ENCODE measurements at regions not wholly inside any gene's neighbourhood (a gene's known extent, or its start where the extent isn't known, plus 50 kb on each side); places are given as distances from the start of the nearest gene placed in this dataset.

DNA sequence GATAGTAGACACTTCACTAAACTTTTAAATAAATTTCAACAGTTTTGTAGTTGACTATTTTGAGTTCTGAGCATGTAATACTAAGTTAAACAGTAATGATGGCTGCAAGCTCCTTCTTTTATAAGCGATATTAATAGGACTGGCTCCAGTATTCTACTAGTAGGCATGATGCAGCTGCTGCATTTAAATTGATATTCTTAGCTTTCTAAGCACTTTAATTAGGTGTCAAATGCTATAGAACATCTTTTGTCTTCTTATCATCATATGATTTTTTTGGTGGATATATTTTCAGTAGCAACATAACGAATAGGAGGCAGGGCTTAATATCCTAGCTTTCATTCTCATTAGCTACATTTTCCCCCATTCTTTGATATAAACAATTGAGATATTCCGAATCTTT, 141.1 kb downstream of the FBXO4 start:
- Histone ChIP-seq H3K79me2 (ENCODE audit: insufficient read depth, low read length) (no peaks in the 10 kb centered on the region), H3K4me2 (ENCODE audit: low read length) (no peak overlapping the region), H4K20me1 (ENCODE audit: insufficient read depth) (no peaks in the 10 kb centered on the region; the same call in 1 of the 2 replicates), H3K9me2 (ENCODE audit: insufficient read depth) (no peaks in the 10 kb centered on the region), H3K27me3 (ENCODE audit: insufficient read depth, low read length) (no peaks in the 10 kb centered on the region), H3K36me3 (ENCODE audit: control insufficient read depth in 1 of 2, insufficient read depth in 2 of 2, low read length in 2 of 2) (no peaks in the 10 kb centered on the region), H3K4me3 (replicated peaks in 1 of 2; ENCODE audit: low read depth in 1 of 2, low read length in 2 of 2) (no peak overlapping the region), H3K27ac (ENCODE audit: low read depth, low read length) (no peak overlapping the region), H3K4me1 (ENCODE audit: control insufficient read depth in 1 of 2, insufficient read depth in 2 of 2, low read length in 2 of 2) (no peaks in the 10 kb centered on the region), H3K9me3 (ENCODE audit: control insufficient read depth in 1 of 2, insufficient read depth in 1 of 2, low read depth in 1 of 2, low read length in 2 of 2) (no peaks in the 10 kb centered on the region), H3K9ac (ENCODE audit: low read length) (no peak overlapping the region), H2AFZ (ENCODE audit: low read depth, low read length, poor library complexity, severe bottlenecking) (no peak overlapping the region)
- ChIA-PET CTCF (interaction anchor here (3.2 kb wide), 1 partner anchor 9 kb away, joined by 37 read pairs; no protein-coding TSS in a partner anchor), POLR2A (no interaction called here), RAD21 (ENCODE audit: low non-redundant PET in 1 of 2, low total read pairs in 2 of 2, uncharacterized antibody in 2 of 2, unreplicated experiment in 2 of 2) (no interaction called here)
- no peak for TF ChIP-seq ZNF274 (IDR thresholded peaks at IDR 0.05; ENCODE audit: low read depth, low read length)
- TF ChIP-seq TCF7L2 (IDR thresholded peaks at IDR 0.05; ENCODE audit: borderline replicate concordance, extremely low read depth, insufficient read depth, insufficient read length), result no peak
- no peak for TF ChIP-seq CBX3 (IDR thresholded peaks at IDR 0.05; ENCODE audit: low read depth)
- no peak for TF ChIP-seq SRF (IDR thresholded peaks at IDR 0.05; ENCODE audit: low read depth)
- TF ChIP-seq JUND (IDR thresholded peaks at IDR 0.05), result no peak
- no peak for TF ChIP-seq FOSL1 (IDR thresholded peaks at IDR 0.05; ENCODE audit: low read depth)
- no peak for TF ChIP-seq ELF1 (IDR thresholded peaks at IDR 0.05; ENCODE audit: borderline replicate concordance, low read depth)
- TF ChIP-seq EGR1 (IDR thresholded peaks at IDR 0.05; ENCODE audit: low read depth), result no peak
- TF ChIP-seq, protein P1, sequence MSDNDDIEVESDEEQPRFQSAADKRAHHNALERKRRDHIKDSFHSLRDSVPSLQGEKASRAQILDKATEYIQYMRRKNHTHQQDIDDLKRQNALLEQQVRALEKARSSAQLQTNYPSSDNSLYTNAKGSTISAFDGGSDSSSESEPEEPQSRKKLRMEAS (IDR thresholded peaks at IDR 0.05), result no peak
- no peak for TF ChIP-seq POLR2AphosphoS5 (IDR thresholded peaks at IDR 0.05; ENCODE audit: low read depth, low read length)
- DNase-seq (ENCODE audit: low read depth, low spot score) (no peak), ATAC-seq (no peak)
- intact Hi-C loops (cut with micrococcal nuclease), result no loop called here
- BruUV-seq (replicated peaks), result no TSS peak

- H3K4me1 ChIP-seq (ENCODE audit: control insufficient read depth in 1 of 2, insufficient read depth in 2 of 2, low read length in 2 of 2), result no peaks in the 10 kb centered on the region
- no peaks in the 10 kb centered on the region for H3K79me2 ChIP-seq (ENCODE audit: insufficient read depth, low read length)
- ChIA-PET CTCF (no interaction called here), POLR2A (no interaction called here), RAD21 (ENCODE audit: low non-redundant PET in 1 of 2, low total read pairs in 2 of 2, uncharacterized antibody in 2 of 2, unreplicated experiment in 2 of 2) (no interaction called here)
- H3K27ac ChIP-seq (ENCODE audit: low read depth, low read length), result no peak overlapping the region
- H3K9ac ChIP-seq (ENCODE audit: low read length), result no peak overlapping the region
- DNase-seq (ENCODE audit: low read depth, low spot score) (no peak), ATAC-seq (no peak)
- no peak overlapping the region for H3K4me3 ChIP-seq (replicated peaks in 1 of 2; ENCODE audit: low read depth in 1 of 2, low read length in 2 of 2)
- no peaks in the 10 kb centered on the region for H3K9me2 ChIP-seq (ENCODE audit: insufficient read depth)
- no TSS peak for BruUV-seq (replicated peaks)
- no peaks in the 10 kb centered on the region for H3K9me3 ChIP-seq (ENCODE audit: control insufficient read depth in 1 of 2, insufficient read depth in 1 of 2, low read depth in 1 of 2, low read length in 2 of 2)
- H4K20me1 ChIP-seq (ENCODE audit: insufficient read depth), result no peaks in the 10 kb centered on the region
- no peak overlapping the region for H3K4me2 ChIP-seq (ENCODE audit: low read length)
- no peaks in the 10 kb centered on the region for H3K27me3 ChIP-seq (ENCODE audit: insufficient read depth, low read length)
- H2AFZ ChIP-seq (ENCODE audit: low read depth, low read length, poor library complexity, severe bottlenecking), result no peak overlapping the region
- H3K36me3 ChIP-seq (ENCODE audit: control insufficient read depth in 1 of 2, insufficient read depth in 2 of 2, low read length in 2 of 2), result no peaks in the 10 kb centered on the region
- intact Hi-C loops (cut with micrococcal nuclease), result no loop called here
- no peak for TF ChIP-seq CBX3 (IDR thresholded peaks at IDR 0.05; ENCODE audit: low read depth)
- no peak for TF ChIP-seq CEBPB (IDR thresholded peaks at IDR 0.05; ENCODE audit: low read depth)
- no peak for TF ChIP-seq POLR2AphosphoS5 (IDR thresholded peaks at IDR 0.05; ENCODE audit: low read depth, low read length)
- TF ChIP-seq POLR2A (IDR thresholded peaks at IDR 0.05; ENCODE audit: borderline replicate concordance, extremely low read depth, insufficient read depth, insufficient read length), result no peak
Observed at GRCh38 chr5:42074353-42074752, 149.3 kb downstream of the FBXO4 start.
